Central memory CD8-positive, alpha-beta T cell (primary cell): ENCODE measurements at regions not wholly inside any gene's neighbourhood (a gene's known extent, or its start where the extent isn't known, plus 50 kb on each side); places are given as distances from the start of the nearest gene placed in this dataset.

Experiments used
- ATAC-seq: fragments of 150-1000 bp; cut with Tn5 transposase; replicated peaks from 2 replicates; pipeline ENCODE4 v1.10.0; 2022; ENCODE audit warnings: mild to moderate bottlenecking, moderate FRiP score, moderate number of reproducible peaks; ENCODE audit not compliant: poor library complexity, severe bottlenecking; ENCODE audit errors: extremely low read depth
- DNase-seq, 2 donors: peaks; one replicate each; pipeline ENCODE4 v3.0.0; 2021; ENCODE audit warnings: low spot score in 2 of 2
- H3K27ac Mint-ChIP-seq: one replicate; pipeline ENCODE4 v1.8.0; 2022; ENCODE audit warnings: low read depth, mild to moderate bottlenecking, moderate library complexity, mixed read lengths
- H3K27me3 Mint-ChIP-seq: one replicate; pipeline ENCODE4 v1.8.0; 2022; ENCODE audit warnings: mixed read lengths
- H3K36me3 Mint-ChIP-seq: one replicate; pipeline ENCODE4 v1.8.0; 2022; ENCODE audit warnings: mild to moderate bottlenecking, moderate library complexity, mixed read lengths; ENCODE audit not compliant: insufficient read depth
- H3K4me1 Mint-ChIP-seq: one replicate; pipeline ENCODE4 v1.8.0; 2022; ENCODE audit warnings: mixed read lengths
- H3K4me3 Mint-ChIP-seq: one replicate; pipeline ENCODE4 v1.8.0; 2022; ENCODE audit warnings: mild to moderate bottlenecking, moderate library complexity, mixed read lengths
- H3K9me3 Mint-ChIP-seq: one replicate; pipeline ENCODE4 v1.8.0; 2022; ENCODE audit warnings: mixed read lengths

DNA sequence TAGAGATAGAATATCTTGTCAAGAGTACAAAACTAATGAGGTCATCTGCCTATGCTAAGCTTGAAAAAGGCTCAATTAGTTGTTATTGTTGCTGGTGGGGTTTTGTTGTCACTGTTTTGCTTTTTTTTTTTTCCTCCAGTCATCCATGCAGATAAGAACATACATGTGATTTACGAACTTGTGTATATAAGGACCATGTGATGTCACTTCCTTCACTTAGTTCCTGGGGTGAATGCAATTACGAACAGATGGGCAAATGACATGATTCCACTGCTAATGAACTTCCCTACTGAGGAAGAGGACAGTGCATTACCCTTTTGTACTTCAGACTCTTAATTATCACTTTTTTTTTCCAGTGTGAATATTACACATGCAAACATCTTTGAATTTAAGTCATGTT is 1175.3 kb upstream of the GJE1 start:
- no peak for DNase-seq
- H3K36me3 Mint-ChIP-seq, result no peaks in the 10 kb centered on the region
- no peaks in the 10 kb centered on the region for H3K4me1 Mint-ChIP-seq
- H3K9me3 Mint-ChIP-seq, result no peaks in the 10 kb centered on the region
- H3K4me3 Mint-ChIP-seq, result no peak overlapping the region
- no peak overlapping the region for H3K27ac Mint-ChIP-seq
- H3K27me3 Mint-ChIP-seq, result no peaks in the 10 kb centered on the region
- no peak for ATAC-seq

GRCh38 chr6:140956571-140957369 is 1176.0 kb upstream of the GJE1 start:
- H3K4me3 Mint-ChIP-seq, result no peak overlapping the region
- no peaks in the 10 kb centered on the region for H3K9me3 Mint-ChIP-seq
- H3K27ac Mint-ChIP-seq, result no peak overlapping the region
- DNase-seq (no peak), ATAC-seq (no peak)
- H3K4me1 Mint-ChIP-seq, result no peaks in the 10 kb centered on the region
- H3K27me3 Mint-ChIP-seq, result no peaks in the 10 kb centered on the region
- H3K36me3 Mint-ChIP-seq, result no peaks in the 10 kb centered on the region

DNA sequence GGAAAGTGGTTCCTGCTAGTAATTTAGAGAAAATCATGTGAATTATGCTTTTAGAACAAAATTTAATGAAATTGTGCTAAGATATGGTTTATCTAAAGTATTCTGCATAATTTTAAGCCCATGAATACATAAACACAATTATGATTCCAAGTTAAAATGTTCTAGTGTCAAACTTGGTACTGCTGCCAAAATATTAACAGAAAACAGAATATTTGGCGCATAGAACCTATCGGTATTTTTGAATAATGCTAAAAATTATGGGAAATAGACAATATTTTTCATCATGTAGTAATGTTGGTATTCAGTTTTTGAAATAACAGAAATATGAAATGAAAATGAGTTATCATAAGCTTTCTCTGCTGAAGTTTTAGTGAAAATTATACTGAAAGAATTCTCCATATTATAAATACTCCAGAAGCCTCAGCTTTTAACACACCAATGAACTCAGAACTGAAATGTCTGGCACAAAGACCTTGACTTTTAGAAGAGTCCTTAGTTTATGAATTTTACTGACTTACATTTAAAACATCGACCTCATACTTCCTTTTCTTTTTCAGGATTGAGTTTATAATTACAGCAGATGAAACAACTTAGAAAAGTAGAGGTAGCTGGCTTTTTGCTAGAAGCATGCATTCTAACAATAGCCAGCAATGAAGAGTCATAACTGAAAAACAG is 1192.3 kb upstream of the GJE1 start:
- Mint-ChIP-seq H3K9me3 (no peaks in the 10 kb centered on the region), H3K36me3 (no peaks in the 10 kb centered on the region), H3K4me1 (no peaks in the 10 kb centered on the region), H3K27ac (no peak overlapping the region), H3K4me3 (no peak overlapping the region), H3K27me3 (no peaks in the 10 kb centered on the region)
- no peak for DNase-seq
- ATAC-seq, result no peak

- no peak overlapping the region for H3K4me3 Mint-ChIP-seq
- H3K27ac Mint-ChIP-seq, result no peak overlapping the region
- peaks cover 9% of the 10 kb centered on the region for H3K27me3 Mint-ChIP-seq
- no peaks in the 10 kb centered on the region for H3K9me3 Mint-ChIP-seq
- no peaks in the 10 kb centered on the region for H3K4me1 Mint-ChIP-seq
- no peaks in the 10 kb centered on the region for H3K36me3 Mint-ChIP-seq
- no peak for ATAC-seq
- DNase-seq, result no peak
Observed at GRCh38 chr6:140932909-140933308, 1199.8 kb upstream of the GJE1 start.

DNA sequence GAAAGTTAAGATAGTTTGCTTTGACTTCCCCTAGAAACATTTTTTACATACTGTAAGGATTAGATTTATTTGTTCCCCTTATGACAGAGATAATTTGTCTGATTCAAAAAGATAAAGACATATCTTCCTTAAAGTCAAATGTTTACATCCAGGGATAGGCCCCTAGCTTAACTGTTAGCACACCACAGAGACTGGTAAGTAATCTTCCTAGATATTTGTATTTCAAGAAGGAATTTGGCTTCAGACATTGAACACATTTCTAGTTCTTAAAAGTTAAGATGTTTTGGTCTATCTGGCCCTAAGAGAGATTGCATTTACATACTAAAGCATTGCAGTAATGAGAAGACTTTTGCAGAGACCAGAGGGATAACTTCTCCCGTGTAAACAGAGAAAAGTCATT is 1201.1 kb upstream of the GJE1 start:
- H3K27me3 Mint-ChIP-seq, result peaks cover 9% of the 10 kb centered on the region
- no peaks in the 10 kb centered on the region for H3K36me3 Mint-ChIP-seq
- DNase-seq (no peak), ATAC-seq (no peak)
- H3K4me3 Mint-ChIP-seq, result no peak overlapping the region
- H3K27ac Mint-ChIP-seq, result no peak overlapping the region
- no peaks in the 10 kb centered on the region for H3K4me1 Mint-ChIP-seq
- H3K9me3 Mint-ChIP-seq, result no peaks in the 10 kb centered on the region

GRCh38 chr6:140929121-140929520 is 1203.6 kb upstream of the GJE1 start:
- Mint-ChIP-seq H3K4me3 (no peak overlapping the region), H3K36me3 (no peaks in the 10 kb centered on the region), H3K4me1 (no peaks in the 10 kb centered on the region), H3K27ac (no peak overlapping the region), H3K9me3 (no peaks in the 10 kb centered on the region), H3K27me3 (peaks cover 9% of the 10 kb centered on the region)
- no peak for DNase-seq
- no peak for ATAC-seq

GRCh38 chr6:140923048-140923447 is 1209.7 kb upstream of the GJE1 start:
- Mint-ChIP-seq H3K4me3 (no peak overlapping the region), H3K27ac (no peak overlapping the region), H3K9me3 (no peaks in the 10 kb centered on the region), H3K4me1 (no peaks in the 10 kb centered on the region), H3K36me3 (no peaks in the 10 kb centered on the region), H3K27me3 (peaks cover under 1% of the 10 kb centered on the region)
- ATAC-seq, result no peak
- DNase-seq, result no peak

GRCh38 chr6:140921366-140922226 is 1211.1 kb upstream of the GJE1 start:
- Mint-ChIP-seq H3K27ac (no peak overlapping the region), H3K36me3 (no peaks in the 10 kb centered on the region), H3K4me3 (no peak overlapping the region), H3K9me3 (no peaks in the 10 kb centered on the region), H3K4me1 (no peaks in the 10 kb centered on the region), H3K27me3 (no peaks in the 10 kb centered on the region)
- no peak for ATAC-seq
- DNase-seq, result no peak

DNA sequence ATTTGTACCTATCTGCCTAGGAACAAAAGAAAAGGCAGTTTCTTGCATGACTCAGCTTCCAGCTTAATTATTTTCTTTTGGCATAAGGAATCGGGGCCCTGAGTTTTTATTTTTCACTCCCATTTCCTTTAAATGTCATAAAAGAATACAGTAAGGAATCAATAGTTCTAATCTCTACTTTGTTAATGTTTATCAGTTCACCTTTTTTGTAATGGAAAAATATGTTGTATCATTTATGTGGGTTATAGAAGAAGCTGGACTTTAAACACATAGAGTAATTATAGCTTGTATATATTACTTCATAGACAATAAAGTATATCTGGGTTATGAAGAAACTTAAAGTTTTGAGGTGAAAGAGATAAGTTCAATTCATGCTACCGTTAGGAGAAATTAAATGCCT is 1214.8 kb upstream of the GJE1 start:
- no peaks in the 10 kb centered on the region for H3K9me3 Mint-ChIP-seq
- no peak overlapping the region for H3K4me3 Mint-ChIP-seq
- peaks cover 1% of the 10 kb centered on the region for H3K36me3 Mint-ChIP-seq
- DNase-seq (no peak), ATAC-seq (no peak)
- peaks cover 12% of the 10 kb centered on the region for H3K27me3 Mint-ChIP-seq
- no peak overlapping the region for H3K27ac Mint-ChIP-seq
- no peaks in the 10 kb centered on the region for H3K4me1 Mint-ChIP-seq

DNA sequence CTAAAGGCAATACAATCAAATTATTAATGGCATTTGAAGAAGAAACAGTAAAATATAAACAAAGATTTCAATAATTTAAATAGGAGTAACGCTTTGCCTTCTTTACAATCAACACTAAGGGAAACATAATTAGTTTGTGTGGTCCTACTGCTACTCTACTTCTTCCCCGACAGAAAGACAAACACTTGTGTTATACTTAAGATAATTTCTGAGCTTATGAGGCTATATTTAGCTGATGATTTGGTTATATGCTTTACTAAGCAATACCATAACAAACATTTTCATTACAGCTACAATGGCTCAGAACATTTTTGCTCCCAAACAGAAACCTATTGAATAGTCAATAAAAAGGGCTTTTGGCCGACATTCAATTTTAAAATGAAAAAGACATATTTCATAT is 1217.2 kb upstream of the GJE1 start:
- no peaks in the 10 kb centered on the region for H3K4me1 Mint-ChIP-seq
- no peaks in the 10 kb centered on the region for H3K9me3 Mint-ChIP-seq
- peaks cover 12% of the 10 kb centered on the region for H3K27me3 Mint-ChIP-seq
- peaks cover 1% of the 10 kb centered on the region for H3K36me3 Mint-ChIP-seq
- H3K27ac Mint-ChIP-seq, result no peak overlapping the region
- H3K4me3 Mint-ChIP-seq, result no peak overlapping the region
- ATAC-seq (no peak), DNase-seq (no peak)

DNA sequence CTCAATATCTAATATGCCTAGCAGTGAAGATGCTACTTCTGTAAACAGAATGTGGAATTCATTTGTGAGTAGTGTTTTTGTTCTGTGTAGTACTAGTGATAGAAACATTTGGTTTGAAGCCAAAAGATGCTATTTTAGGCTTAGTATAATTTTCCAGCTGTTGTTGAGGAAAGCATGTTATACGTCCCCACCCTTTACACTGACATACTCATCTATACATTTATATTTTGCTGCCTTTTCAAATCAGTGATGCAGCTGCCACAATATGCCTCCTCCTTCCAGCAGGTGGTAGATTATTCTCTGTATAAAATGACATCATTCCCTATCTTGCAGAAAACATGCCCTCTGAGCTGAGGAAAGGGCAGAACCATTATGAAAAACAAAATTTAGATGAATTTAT is 1217.6 kb upstream of the GJE1 start:
- no peak for ATAC-seq
- Mint-ChIP-seq H3K4me3 (no peak overlapping the region), H3K27ac (no peak overlapping the region), H3K27me3 (peaks cover 12% of the 10 kb centered on the region), H3K36me3 (peaks cover 1% of the 10 kb centered on the region), H3K4me1 (no peaks in the 10 kb centered on the region), H3K9me3 (no peaks in the 10 kb centered on the region)
- DNase-seq, result no peak

DNA sequence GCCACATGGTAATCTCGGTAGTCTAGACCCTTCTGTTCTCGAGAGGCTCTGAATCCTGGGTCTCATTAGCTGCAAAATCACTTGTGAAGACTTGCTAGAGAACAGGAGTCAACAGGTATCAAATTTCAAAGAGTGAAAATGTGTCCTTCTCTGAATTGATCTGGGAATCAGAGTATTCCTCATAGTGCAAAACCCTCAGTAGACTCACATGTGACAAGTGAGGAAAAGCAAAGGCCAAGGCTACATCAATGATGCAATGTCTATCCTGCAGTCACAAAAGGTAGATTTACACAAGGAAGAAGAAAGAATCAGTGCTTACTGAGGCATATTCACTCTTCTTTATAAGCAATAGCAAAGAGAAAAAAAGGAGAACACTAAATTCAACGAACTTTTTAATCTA is 1220.0 kb upstream of the GJE1 start:
- no peak for DNase-seq
- no peaks in the 10 kb centered on the region for H3K9me3 Mint-ChIP-seq
- no peaks in the 10 kb centered on the region for H3K4me1 Mint-ChIP-seq
- ATAC-seq, result no peak
- peaks cover 12% of the 10 kb centered on the region for H3K27me3 Mint-ChIP-seq
- peaks cover 1% of the 10 kb centered on the region for H3K36me3 Mint-ChIP-seq
- no peak overlapping the region for H3K4me3 Mint-ChIP-seq
- no peak overlapping the region for H3K27ac Mint-ChIP-seq
